ENCODE measurements at regions not wholly inside any gene's neighbourhood (a gene's known extent, or its start where the extent isn't known, plus 50 kb on each side); places are given as distances from the start of the nearest gene placed in this dataset.

- H3K4me1 ChIP-seq (ENCODE audit: control insufficient read depth, insufficient read depth, low read length): no peaks in the 10 kb centered on the region
- no peaks in the 10 kb centered on the region for H3K9me3 ChIP-seq (ENCODE audit: control insufficient read depth, low read length)
- no peak overlapping the region for H3K4me3 ChIP-seq (ENCODE audit: insufficient read depth, low read depth, low read length)
- no peaks in the 10 kb centered on the region for H3K27me3 ChIP-seq (ENCODE audit: control insufficient read depth, insufficient read depth, low read length, poor library complexity, severe bottlenecking)
- no peaks in the 10 kb centered on the region for H3K36me3 ChIP-seq (ENCODE audit: control insufficient read depth, insufficient read depth, low read length)
- WGBS, 2 experiments: 94 to 95% methylated on average over 3 of the region's 3 CpGs
- H3K27ac ChIP-seq (ENCODE audit: insufficient read depth, low read depth, low read length, poor library complexity, severe bottlenecking): no peak overlapping the region
Measured at GRCh38 chr2:36277146-36277808, 78.3 kb upstream of the CRIM1 start.

DNA sequence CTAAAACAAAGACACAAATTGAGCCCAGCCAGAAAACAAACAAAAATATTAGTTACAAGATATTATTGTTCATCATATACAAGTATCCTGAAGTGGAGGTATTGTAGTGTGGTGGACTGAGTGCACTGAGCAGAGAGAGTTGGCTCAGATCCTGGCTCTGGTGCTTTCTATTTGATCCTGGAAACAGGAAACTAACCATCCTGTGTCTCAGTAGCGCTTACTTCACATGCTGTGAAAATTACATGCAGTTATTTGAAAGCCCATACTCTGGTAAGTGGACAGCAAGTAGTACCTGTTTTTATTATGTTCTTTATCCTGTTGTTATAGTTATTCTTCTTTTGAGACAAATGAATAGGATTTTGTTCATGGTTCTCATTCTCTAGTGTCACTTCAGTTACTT lies 84.3 kb upstream of the CRIM1 start:
- Histone ChIP-seq H3K27ac (ENCODE audit: insufficient read depth, low read depth, low read length, poor library complexity, severe bottlenecking) (no peak overlapping the region), H3K9me3 (ENCODE audit: control insufficient read depth, low read length) (peaks cover 4% of the 10 kb centered on the region), H3K4me3 (ENCODE audit: insufficient read depth, low read depth, low read length) (no peak overlapping the region), H3K4me1 (ENCODE audit: control insufficient read depth, insufficient read depth, low read length) (no peaks in the 10 kb centered on the region), H3K36me3 (ENCODE audit: control insufficient read depth, insufficient read depth, low read length) (no peaks in the 10 kb centered on the region), H3K27me3 (ENCODE audit: control insufficient read depth, insufficient read depth, low read length, poor library complexity, severe bottlenecking) (no peaks in the 10 kb centered on the region)
- 62 to 67% methylated on average over 1 of the region's 1 CpG for WGBS, 2 experiments

- H3K4me1 ChIP-seq (ENCODE audit: control insufficient read depth, insufficient read depth, low read length): no peaks in the 10 kb centered on the region
- no peaks in the 10 kb centered on the region for H3K27me3 ChIP-seq (ENCODE audit: control insufficient read depth, insufficient read depth, low read length, poor library complexity, severe bottlenecking)
- H3K9me3 ChIP-seq (ENCODE audit: control insufficient read depth, low read length): peaks cover 4% of the 10 kb centered on the region
- WGBS, 2 experiments: 0% methylated on average over 5 of the region's 5 CpGs
- H3K36me3 ChIP-seq (ENCODE audit: control insufficient read depth, insufficient read depth, low read length): no peaks in the 10 kb centered on the region
- no peak overlapping the region for H3K4me3 ChIP-seq (ENCODE audit: insufficient read depth, low read depth, low read length)
- H3K27ac ChIP-seq (ENCODE audit: insufficient read depth, low read depth, low read length, poor library complexity, severe bottlenecking): no peak overlapping the region
Measured at GRCh38 chr2:36270758-36271157, 84.8 kb upstream of the CRIM1 start.

GRCh38 chr2:36267194-36267593 lies 88.4 kb upstream of the CRIM1 start:
- Histone ChIP-seq H3K4me3 (ENCODE audit: insufficient read depth, low read depth, low read length) (no peak overlapping the region), H3K9me3 (ENCODE audit: control insufficient read depth, low read length) (peaks cover 4% of the 10 kb centered on the region), H3K36me3 (ENCODE audit: control insufficient read depth, insufficient read depth, low read length) (no peaks in the 10 kb centered on the region), H3K27me3 (ENCODE audit: control insufficient read depth, insufficient read depth, low read length, poor library complexity, severe bottlenecking) (no peaks in the 10 kb centered on the region), H3K4me1 (ENCODE audit: control insufficient read depth, insufficient read depth, low read length) (no peaks in the 10 kb centered on the region), H3K27ac (ENCODE audit: insufficient read depth, low read depth, low read length, poor library complexity, severe bottlenecking) (no peak overlapping the region)
- WGBS, 2 experiments: 93 to 95% methylated on average over 1 of the region's 1 CpG

- Histone ChIP-seq H3K4me3 (ENCODE audit: insufficient read depth, low read depth, low read length) (no peak overlapping the region), H3K4me1 (ENCODE audit: control insufficient read depth, insufficient read depth, low read length) (no peaks in the 10 kb centered on the region), H3K27ac (ENCODE audit: insufficient read depth, low read depth, low read length, poor library complexity, severe bottlenecking) (no peak overlapping the region), H3K36me3 (ENCODE audit: control insufficient read depth, insufficient read depth, low read length) (no peaks in the 10 kb centered on the region), H3K9me3 (ENCODE audit: control insufficient read depth, low read length) (peaks cover 4% of the 10 kb centered on the region), H3K27me3 (ENCODE audit: control insufficient read depth, insufficient read depth, low read length, poor library complexity, severe bottlenecking) (no peaks in the 10 kb centered on the region)
- WGBS, 2 experiments: 81 to 86% methylated on average over 2 of the region's 2 CpGs
Measured at GRCh38 chr2:36266536-36267121, 88.9 kb upstream of the CRIM1 start.

- Histone ChIP-seq H3K27ac (ENCODE audit: insufficient read depth, low read depth, low read length, poor library complexity, severe bottlenecking) (no peak overlapping the region), H3K36me3 (ENCODE audit: control insufficient read depth, insufficient read depth, low read length) (no peaks in the 10 kb centered on the region), H3K4me3 (ENCODE audit: insufficient read depth, low read depth, low read length) (no peak overlapping the region), H3K27me3 (ENCODE audit: control insufficient read depth, insufficient read depth, low read length, poor library complexity, severe bottlenecking) (no peaks in the 10 kb centered on the region), H3K9me3 (ENCODE audit: control insufficient read depth, low read length) (peaks cover 2% of the 10 kb centered on the region), H3K4me1 (ENCODE audit: control insufficient read depth, insufficient read depth, low read length) (no peaks in the 10 kb centered on the region)
- no CpG with 5 or more reads among the region's 1 CpG for WGBS, 2 experiments
Measured at GRCh38 chr2:36262581-36262980, 93.0 kb upstream of the CRIM1 start.

- Histone ChIP-seq H3K36me3 (ENCODE audit: control insufficient read depth, insufficient read depth, low read length) (no peaks in the 10 kb centered on the region), H3K27me3 (ENCODE audit: control insufficient read depth, insufficient read depth, low read length, poor library complexity, severe bottlenecking) (no peaks in the 10 kb centered on the region), H3K27ac (ENCODE audit: insufficient read depth, low read depth, low read length, poor library complexity, severe bottlenecking) (no peak overlapping the region), H3K9me3 (ENCODE audit: control insufficient read depth, low read length) (no peaks in the 10 kb centered on the region), H3K4me3 (ENCODE audit: insufficient read depth, low read depth, low read length) (no peak overlapping the region), H3K4me1 (ENCODE audit: control insufficient read depth, insufficient read depth, low read length) (no peaks in the 10 kb centered on the region)
- 91 to 93% methylated on average over 2 to 3 of the region's 3 CpGs for WGBS, 2 experiments
Measured at GRCh38 chr2:36255863-36256262, 99.7 kb upstream of the CRIM1 start.

DNA sequence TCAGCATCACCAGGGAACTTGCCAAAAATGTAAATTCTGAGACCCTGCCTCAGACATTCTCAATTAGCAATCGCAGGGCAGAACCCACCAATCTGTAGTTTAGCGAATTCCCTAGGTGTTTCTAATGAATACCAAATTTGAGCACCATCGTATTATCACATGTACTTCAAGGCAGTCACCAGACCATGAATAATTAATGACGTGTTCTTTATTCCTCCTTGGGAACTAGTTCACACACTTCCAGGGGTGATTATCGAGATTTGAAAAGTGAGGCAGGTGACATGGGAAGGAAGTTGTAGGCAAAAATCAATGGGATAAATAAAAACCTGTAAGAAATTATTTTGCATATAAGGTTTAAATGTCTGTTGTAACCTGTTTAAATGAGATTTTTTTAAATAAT lies 102.5 kb upstream of the CRIM1 start:
- Histone ChIP-seq H3K36me3 (ENCODE audit: control insufficient read depth, insufficient read depth, low read length) (no peaks in the 10 kb centered on the region), H3K4me1 (ENCODE audit: control insufficient read depth, insufficient read depth, low read length) (no peaks in the 10 kb centered on the region), H3K27me3 (ENCODE audit: control insufficient read depth, insufficient read depth, low read length, poor library complexity, severe bottlenecking) (no peaks in the 10 kb centered on the region), H3K27ac (ENCODE audit: insufficient read depth, low read depth, low read length, poor library complexity, severe bottlenecking) (no peak overlapping the region), H3K4me3 (ENCODE audit: insufficient read depth, low read depth, low read length) (no peak overlapping the region), H3K9me3 (ENCODE audit: control insufficient read depth, low read length) (no peaks in the 10 kb centered on the region)
- 93 to 98% methylated on average over 5 of the region's 5 CpGs for WGBS, 2 experiments

- Histone ChIP-seq H3K36me3 (ENCODE audit: control insufficient read depth, insufficient read depth, low read length) (no peaks in the 10 kb centered on the region), H3K9me3 (ENCODE audit: control insufficient read depth, low read length) (no peaks in the 10 kb centered on the region), H3K27ac (ENCODE audit: insufficient read depth, low read depth, low read length, poor library complexity, severe bottlenecking) (no peak overlapping the region), H3K27me3 (ENCODE audit: control insufficient read depth, insufficient read depth, low read length, poor library complexity, severe bottlenecking) (no peaks in the 10 kb centered on the region), H3K4me3 (ENCODE audit: insufficient read depth, low read depth, low read length) (no peak overlapping the region), H3K4me1 (ENCODE audit: control insufficient read depth, insufficient read depth, low read length) (no peaks in the 10 kb centered on the region)
- 75 to 84% methylated on average over 1 to 2 of the region's 2 CpGs for whole genome bisulfite sequencing, 2 experiments
Measured at GRCh38 chr2:36246320-36246990, 109.1 kb upstream of the CRIM1 start.

GRCh38 chr2:36245651-36246050 lies 109.9 kb upstream of the CRIM1 start:
- H3K36me3 ChIP-seq (ENCODE audit: control insufficient read depth, insufficient read depth, low read length): no peaks in the 10 kb centered on the region
- no peak overlapping the region for H3K27ac ChIP-seq (ENCODE audit: insufficient read depth, low read depth, low read length, poor library complexity, severe bottlenecking)
- H3K4me3 ChIP-seq (ENCODE audit: insufficient read depth, low read depth, low read length): no peak overlapping the region
- H3K9me3 ChIP-seq (ENCODE audit: control insufficient read depth, low read length): no peaks in the 10 kb centered on the region
- H3K27me3 ChIP-seq (ENCODE audit: control insufficient read depth, insufficient read depth, low read length, poor library complexity, severe bottlenecking): no peaks in the 10 kb centered on the region
- WGBS, 2 experiments: 89 to 90% methylated on average over 1 of the region's 2 CpGs
- H3K4me1 ChIP-seq (ENCODE audit: control insufficient read depth, insufficient read depth, low read length): no peaks in the 10 kb centered on the region

All from ectodermal cell (in vitro differentiated cells).